GM12874 (cell line): ENCODE measurements at regions not wholly inside any gene's neighbourhood (a gene's known extent, or its start where the extent isn't known, plus 50 kb on each side); places are given as distances from the start of the nearest gene placed in this dataset.
A peak's percentile ranks its signal among the peaks of the same experiment; 100 is the strongest.

Experiments
- TF ChIP-seq, protein P1 (sequence below): IDR thresholded peaks from 2 replicates; pipeline ENCODE4 v1.5.1; 2011; ENCODE audit warnings: low read depth, mild to moderate bottlenecking, control low read depth, low read length, moderate library complexity; ENCODE audit not compliant: insufficient read depth

DNA sequence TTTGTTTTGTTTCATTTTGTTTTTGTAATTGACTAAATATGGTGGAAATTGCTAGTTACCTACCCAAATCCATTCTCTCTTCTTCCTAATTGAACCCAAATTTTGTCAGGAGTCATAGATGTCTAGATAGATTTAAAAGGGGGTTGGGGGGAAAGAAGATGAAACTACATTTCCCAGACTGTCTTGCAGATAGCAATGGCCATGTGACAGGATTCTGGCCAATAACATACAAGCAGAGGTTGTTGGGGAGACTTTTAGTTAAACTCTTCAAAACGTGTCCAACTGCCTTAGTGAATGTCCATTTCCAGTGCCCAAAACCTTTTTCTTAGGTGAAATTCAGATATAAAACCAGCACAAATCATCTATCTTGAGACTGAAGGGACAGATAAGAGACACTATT lies 583.9 kb upstream of the API5 start:
- TF ChIP-seq, protein P1, sequence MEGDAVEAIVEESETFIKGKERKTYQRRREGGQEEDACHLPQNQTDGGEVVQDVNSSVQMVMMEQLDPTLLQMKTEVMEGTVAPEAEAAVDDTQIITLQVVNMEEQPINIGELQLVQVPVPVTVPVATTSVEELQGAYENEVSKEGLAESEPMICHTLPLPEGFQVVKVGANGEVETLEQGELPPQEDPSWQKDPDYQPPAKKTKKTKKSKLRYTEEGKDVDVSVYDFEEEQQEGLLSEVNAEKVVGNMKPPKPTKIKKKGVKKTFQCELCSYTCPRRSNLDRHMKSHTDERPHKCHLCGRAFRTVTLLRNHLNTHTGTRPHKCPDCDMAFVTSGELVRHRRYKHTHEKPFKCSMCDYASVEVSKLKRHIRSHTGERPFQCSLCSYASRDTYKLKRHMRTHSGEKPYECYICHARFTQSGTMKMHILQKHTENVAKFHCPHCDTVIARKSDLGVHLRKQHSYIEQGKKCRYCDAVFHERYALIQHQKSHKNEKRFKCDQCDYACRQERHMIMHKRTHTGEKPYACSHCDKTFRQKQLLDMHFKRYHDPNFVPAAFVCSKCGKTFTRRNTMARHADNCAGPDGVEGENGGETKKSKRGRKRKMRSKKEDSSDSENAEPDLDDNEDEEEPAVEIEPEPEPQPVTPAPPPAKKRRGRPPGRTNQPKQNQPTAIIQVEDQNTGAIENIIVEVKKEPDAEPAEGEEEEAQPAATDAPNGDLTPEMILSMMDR: no peak

DNA sequence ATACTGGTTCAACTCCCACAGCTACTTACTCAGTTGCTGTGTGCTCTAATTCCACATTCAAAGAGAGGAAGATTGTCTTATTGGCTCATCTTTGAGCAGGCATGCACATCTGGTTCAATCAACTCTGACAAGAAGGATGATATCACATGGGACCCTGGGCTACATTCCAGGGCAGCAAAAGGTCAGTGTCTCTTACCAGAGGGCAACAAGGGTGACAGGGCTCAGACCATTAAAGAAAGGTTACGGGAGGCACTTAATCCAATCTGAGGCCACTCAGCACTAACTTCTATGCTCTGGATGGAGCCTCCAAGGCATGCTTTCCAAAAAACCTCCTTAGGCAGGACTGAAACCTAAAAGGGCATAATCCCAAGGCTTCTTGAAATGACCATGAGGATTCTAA lies 549.4 kb upstream of the API5 start:
- TF ChIP-seq, protein P1: no peak

DNA sequence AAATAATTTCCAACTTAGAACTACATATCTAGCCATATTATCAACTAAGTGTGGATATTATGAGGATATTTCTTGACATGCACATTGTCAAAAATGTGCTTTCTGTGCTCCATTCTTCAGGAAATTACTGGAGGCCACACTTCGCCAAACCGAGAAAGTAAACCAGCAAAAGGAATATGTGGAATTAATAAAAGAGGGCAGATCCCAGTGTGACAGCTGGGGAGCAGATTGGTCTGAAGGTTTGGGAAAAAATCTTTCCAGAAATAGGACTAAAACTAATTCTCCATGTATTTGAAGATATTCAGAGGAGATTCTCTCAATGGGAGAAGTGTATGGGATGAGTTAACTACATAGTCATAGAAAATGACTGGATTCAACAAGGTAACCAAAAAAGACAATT lies 546.9 kb upstream of the API5 start:
- TF ChIP-seq, protein P1: no peak

DNA sequence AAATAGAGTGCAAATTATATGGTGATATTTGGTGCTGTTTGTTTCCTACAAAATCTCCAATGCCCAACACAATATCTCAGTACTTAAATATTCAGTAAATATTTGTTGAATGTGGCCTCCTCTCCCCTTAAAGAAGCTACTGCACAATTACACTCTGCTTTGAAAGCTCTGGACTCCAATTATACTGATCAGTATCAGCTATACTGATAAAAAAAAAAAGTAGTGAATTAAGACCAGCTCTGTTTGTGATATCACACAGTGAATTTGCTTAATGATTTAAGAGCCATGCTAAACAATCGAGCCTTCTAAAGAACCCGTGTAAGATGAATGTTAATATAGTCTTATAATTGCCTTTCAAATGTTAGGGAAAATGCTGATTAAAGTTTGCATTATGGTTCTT lies 543.2 kb upstream of the API5 start:
- TF ChIP-seq, protein P1: no peak

DNA sequence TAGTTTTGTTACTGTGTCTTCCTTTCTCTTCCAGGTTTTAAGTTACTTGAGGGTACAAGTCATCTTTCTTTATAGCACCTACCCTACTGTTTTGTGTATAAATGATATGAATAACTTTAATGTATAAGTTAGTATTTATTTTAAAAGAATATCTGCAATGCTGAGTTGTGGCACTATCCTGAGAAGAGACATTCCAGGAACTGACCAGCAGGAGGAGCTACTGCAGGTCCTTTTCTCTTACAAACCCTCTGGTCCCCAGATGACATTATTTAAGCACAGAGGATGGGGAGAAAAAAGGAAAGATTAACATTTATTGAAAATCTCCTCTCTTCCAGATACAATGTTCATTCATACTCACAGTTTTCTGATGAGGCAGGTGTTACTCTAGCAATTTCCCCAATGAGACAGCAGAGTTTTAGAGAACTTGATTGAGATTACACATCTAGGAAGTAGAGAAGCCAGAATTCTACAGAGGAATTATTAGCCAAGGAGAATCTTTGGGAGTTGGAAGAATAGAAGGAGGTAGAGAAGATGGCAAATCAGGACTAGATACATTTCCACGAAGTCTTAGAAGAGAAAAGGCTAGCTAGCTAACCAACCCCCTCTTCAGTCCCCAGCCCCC lies 541.2 kb upstream of the API5 start:
- TF ChIP-seq, protein P1: peak; percentile 70

DNA sequence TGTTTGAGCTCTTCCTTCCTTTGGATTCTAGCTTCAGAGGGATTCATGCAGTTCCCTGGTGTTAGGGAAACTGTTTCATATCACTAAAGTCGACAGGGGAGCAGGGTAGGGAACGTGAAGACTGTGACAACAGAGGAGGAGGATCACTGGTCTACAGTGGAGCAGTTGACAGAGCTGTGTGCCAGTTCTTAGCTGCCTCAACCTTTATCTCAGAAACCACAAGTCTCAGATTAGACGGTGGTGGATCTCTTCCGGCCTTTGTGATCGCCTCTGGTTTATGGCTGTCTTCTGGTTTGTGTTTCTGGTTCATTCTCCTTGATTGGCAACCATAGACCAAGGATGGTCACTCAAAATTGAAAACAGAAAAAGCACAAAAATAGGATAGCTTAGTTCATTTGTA lies 538.9 kb upstream of the API5 start:
- TF ChIP-seq, protein P1: no peak

DNA sequence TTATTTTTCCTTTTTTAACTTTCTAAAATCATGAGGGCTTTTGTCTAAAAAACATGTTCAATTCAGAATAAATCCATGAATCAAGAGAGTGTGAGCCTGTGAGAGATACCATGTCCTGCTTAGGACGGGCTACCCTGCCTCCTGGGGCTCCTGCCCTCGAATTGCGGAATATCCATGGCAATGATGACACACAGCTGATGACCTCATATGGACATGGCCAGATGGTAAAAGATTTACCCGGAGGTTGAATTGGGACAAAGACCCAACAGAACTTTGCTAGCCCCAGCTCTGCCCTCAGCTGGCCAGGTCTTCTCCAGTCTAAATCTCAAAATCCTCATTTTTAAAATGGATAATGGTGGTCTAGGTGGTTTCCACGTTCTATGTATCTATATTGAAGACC lies 538.1 kb upstream of the API5 start:
- TF ChIP-seq, protein P1: no peak
